ENCODE measurements at regions not wholly inside any gene's neighbourhood (a gene's known extent, or its start where the extent isn't known, plus 50 kb on each side); places are given as distances from the start of the nearest gene placed in this dataset.

DNA sequence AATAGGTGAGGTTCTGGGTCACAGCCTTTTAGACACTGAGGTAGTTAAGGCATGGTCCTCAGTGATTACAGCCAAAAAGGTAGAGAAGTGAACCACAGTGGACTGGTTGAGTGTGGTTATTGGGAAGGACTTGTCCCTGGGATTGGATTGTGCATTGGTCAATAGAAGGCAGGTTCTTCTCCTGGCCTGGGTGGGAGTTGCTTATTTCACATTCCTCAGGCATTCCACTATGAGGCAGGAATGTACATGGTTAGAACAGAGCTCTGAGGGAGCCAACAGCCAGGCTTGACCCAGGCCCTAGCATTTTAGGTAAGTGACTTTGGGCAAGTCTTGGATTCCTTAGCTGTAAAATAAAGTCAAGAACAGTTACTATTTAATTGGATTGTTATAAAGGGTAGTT, 97.9 kb upstream of the MARK1 start:
- TF ChIP-seq, protein P1, sequence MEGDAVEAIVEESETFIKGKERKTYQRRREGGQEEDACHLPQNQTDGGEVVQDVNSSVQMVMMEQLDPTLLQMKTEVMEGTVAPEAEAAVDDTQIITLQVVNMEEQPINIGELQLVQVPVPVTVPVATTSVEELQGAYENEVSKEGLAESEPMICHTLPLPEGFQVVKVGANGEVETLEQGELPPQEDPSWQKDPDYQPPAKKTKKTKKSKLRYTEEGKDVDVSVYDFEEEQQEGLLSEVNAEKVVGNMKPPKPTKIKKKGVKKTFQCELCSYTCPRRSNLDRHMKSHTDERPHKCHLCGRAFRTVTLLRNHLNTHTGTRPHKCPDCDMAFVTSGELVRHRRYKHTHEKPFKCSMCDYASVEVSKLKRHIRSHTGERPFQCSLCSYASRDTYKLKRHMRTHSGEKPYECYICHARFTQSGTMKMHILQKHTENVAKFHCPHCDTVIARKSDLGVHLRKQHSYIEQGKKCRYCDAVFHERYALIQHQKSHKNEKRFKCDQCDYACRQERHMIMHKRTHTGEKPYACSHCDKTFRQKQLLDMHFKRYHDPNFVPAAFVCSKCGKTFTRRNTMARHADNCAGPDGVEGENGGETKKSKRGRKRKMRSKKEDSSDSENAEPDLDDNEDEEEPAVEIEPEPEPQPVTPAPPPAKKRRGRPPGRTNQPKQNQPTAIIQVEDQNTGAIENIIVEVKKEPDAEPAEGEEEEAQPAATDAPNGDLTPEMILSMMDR (IDR thresholded peaks at IDR 0.05; ENCODE audit: low read depth, low read length): no peak
- no peak for TF ChIP-seq EZH2phosphoT487 (IDR thresholded peaks at IDR 0.05; ENCODE audit: low read depth)
- no peaks in the 10 kb centered on the region for H3K36me3 ChIP-seq (replicated peaks; ENCODE audit: low read depth, low read length)
- no peaks in the 10 kb centered on the region for H4K20me1 ChIP-seq (ENCODE audit: insufficient read depth, low read length)
- H3K27ac ChIP-seq (ENCODE audit: low read length): no peak overlapping the region
- no peak overlapping the region for H3K9ac ChIP-seq (ENCODE audit: low read length)
- no peak overlapping the region for H2AFZ ChIP-seq (ENCODE audit: low read depth, low read length)
- no peaks in the 10 kb centered on the region for H3K4me1 ChIP-seq (ENCODE audit: low read length)
- no peak overlapping the region for H3K4me2 ChIP-seq (ENCODE audit: low read length)
- H3K27me3 ChIP-seq (ENCODE audit: low read depth, low read length): no peaks in the 10 kb centered on the region
- no peaks in the 10 kb centered on the region for H3K9me3 ChIP-seq (ENCODE audit: insufficient read depth, low read length)
- H3K4me3 ChIP-seq (ENCODE audit: low read length): no peak overlapping the region
- no peaks in the 10 kb centered on the region for H3K79me2 ChIP-seq (ENCODE audit: low read length)

DNA sequence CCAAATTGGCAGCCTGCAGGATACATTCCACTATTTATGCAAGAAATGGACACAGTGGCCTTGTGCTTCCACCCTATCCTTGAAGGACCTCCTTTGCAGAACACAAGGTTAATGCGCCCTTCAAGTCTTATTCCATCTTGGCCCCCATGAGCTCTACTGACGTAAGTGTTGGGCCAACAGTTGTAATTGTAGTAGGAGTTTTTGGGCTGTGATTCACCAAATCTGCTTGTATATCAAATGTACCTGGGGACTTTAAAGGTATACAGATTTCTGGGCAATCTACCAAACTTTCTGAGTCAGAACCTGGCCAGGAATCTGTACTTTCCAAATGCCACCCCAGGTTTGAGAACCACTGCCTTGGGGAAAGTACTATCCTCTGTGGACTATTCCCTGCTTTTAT, 100.9 kb upstream of the MARK1 start:
- Histone ChIP-seq H3K4me2 (ENCODE audit: low read length) (no peak overlapping the region), H3K79me2 (ENCODE audit: low read length) (no peaks in the 10 kb centered on the region), H3K9me3 (ENCODE audit: insufficient read depth, low read length) (no peaks in the 10 kb centered on the region), H3K27ac (ENCODE audit: low read length) (no peak overlapping the region), H3K4me3 (ENCODE audit: low read length) (no peak overlapping the region), H2AFZ (ENCODE audit: low read depth, low read length) (no peak overlapping the region), H4K20me1 (ENCODE audit: insufficient read depth, low read length) (no peaks in the 10 kb centered on the region), H3K4me1 (ENCODE audit: low read length) (no peaks in the 10 kb centered on the region), H3K9ac (ENCODE audit: low read length) (no peak overlapping the region), H3K36me3 (replicated peaks; ENCODE audit: low read depth, low read length) (no peaks in the 10 kb centered on the region), H3K27me3 (ENCODE audit: low read depth, low read length) (no peaks in the 10 kb centered on the region)
- TF ChIP-seq, protein P1 (IDR thresholded peaks at IDR 0.05; ENCODE audit: low read depth, low read length): no peak
- no peak for TF ChIP-seq EZH2phosphoT487 (IDR thresholded peaks at IDR 0.05; ENCODE audit: low read depth)

DNA sequence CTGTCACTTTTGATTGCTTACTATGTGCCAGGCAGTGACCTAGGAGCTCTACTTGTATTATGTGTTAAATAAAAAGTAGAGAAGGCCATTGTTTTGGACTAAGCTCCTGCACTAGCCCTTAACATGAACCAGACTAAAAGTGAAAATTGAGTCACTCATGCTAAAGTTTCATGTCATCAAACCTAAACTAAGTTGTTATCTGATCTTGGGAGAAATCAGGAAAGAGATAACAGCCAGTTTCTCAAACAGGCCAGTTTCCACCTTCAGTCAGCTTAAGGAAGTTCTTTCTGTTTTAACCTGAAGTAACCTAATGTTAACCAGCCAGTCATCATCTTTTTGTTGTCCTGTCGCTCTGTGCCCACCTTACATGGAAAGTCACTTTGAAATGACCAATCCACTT, 102.1 kb upstream of the MARK1 start:
- Histone ChIP-seq H3K4me3 (ENCODE audit: low read length) (no peak overlapping the region), H3K79me2 (ENCODE audit: low read length) (no peaks in the 10 kb centered on the region), H4K20me1 (ENCODE audit: insufficient read depth, low read length) (no peaks in the 10 kb centered on the region), H2AFZ (ENCODE audit: low read depth, low read length) (no peak overlapping the region), H3K4me1 (ENCODE audit: low read length) (no peaks in the 10 kb centered on the region), H3K9me3 (ENCODE audit: insufficient read depth, low read length) (no peaks in the 10 kb centered on the region), H3K36me3 (replicated peaks; ENCODE audit: low read depth, low read length) (no peaks in the 10 kb centered on the region), H3K9ac (ENCODE audit: low read length) (no peak overlapping the region), H3K27ac (ENCODE audit: low read length) (no peak overlapping the region), H3K27me3 (ENCODE audit: low read depth, low read length) (no peaks in the 10 kb centered on the region), H3K4me2 (ENCODE audit: low read length) (no peak overlapping the region)
- TF ChIP-seq, protein P1 (IDR thresholded peaks at IDR 0.05; ENCODE audit: low read depth, low read length): no peak
- TF ChIP-seq EZH2phosphoT487 (IDR thresholded peaks at IDR 0.05; ENCODE audit: low read depth): no peak

- Histone ChIP-seq H3K27ac (ENCODE audit: low read length) (no peak overlapping the region), H3K4me3 (ENCODE audit: low read length) (no peak overlapping the region), H3K4me1 (ENCODE audit: low read length) (no peaks in the 10 kb centered on the region), H3K9ac (ENCODE audit: low read length) (no peak overlapping the region), H3K79me2 (ENCODE audit: low read length) (no peaks in the 10 kb centered on the region), H4K20me1 (ENCODE audit: insufficient read depth, low read length) (no peaks in the 10 kb centered on the region), H3K9me3 (ENCODE audit: insufficient read depth, low read length) (no peaks in the 10 kb centered on the region), H2AFZ (ENCODE audit: low read depth, low read length) (no peak overlapping the region), H3K27me3 (ENCODE audit: low read depth, low read length) (no peaks in the 10 kb centered on the region), H3K4me2 (ENCODE audit: low read length) (no peak overlapping the region), H3K36me3 (replicated peaks; ENCODE audit: low read depth, low read length) (no peaks in the 10 kb centered on the region)
- TF ChIP-seq, protein P1 (IDR thresholded peaks at IDR 0.05; ENCODE audit: low read depth, low read length): no peak
- no peak for TF ChIP-seq EZH2phosphoT487 (IDR thresholded peaks at IDR 0.05; ENCODE audit: low read depth)
These were observed 106.4 kb upstream of the MARK1 start for GRCh38 chr1:220421508-220421907.

Data from OCI-LY3 (cell line).